IMR-90 (cell line): ENCODE measurements at regions not wholly inside any gene's neighbourhood (a gene's known extent, or its start where the extent isn't known, plus 50 kb on each side); places are given as distances from the start of the nearest gene placed in this dataset.

Experiments
- ATAC-seq: fragments of 200-7000 bp; cut with Tn5 transposase; 2 replicates; pipeline ENCODE4 v1.9.1; 2020; ENCODE audit warnings: low read depth, mild to moderate bottlenecking, moderate library complexity
- BruUV-seq: library from RNA; stranded (reverse); fragments of 400-500 nt; replicated peaks from 2 replicates; lab custom pipeline; 2021; lab: Mats Ljungman, UMichigan
- CTCF ChIA-PET: fragments of 300-600 bp; formaldehyde crosslinking; extraction: SDS; loops from one replicate; lab custom pipeline; 2021; ENCODE audit warnings: antibody characterized with exemption; lab: Yijun Ruan, JAX
- POLR2A ChIA-PET: fragments of 300-600 bp; sonication (Branson Sonifier 250); formaldehyde crosslinking; loops from one replicate; lab custom pipeline; 2022; ENCODE audit warnings: antibody characterized with exemption; ENCODE audit not compliant: unreplicated experiment; lab: Charles Lee
- DNase-seq: peaks from one replicate; pipeline ENCODE4 v3.0.0; 2013
- H2AFZ ChIP-seq: replicated peaks from 2 replicates; pipeline ENCODE3; 2013; ENCODE audit warnings: low read length, mild to moderate bottlenecking; ENCODE audit not compliant: poor library complexity
- H2AK5ac ChIP-seq: 2 replicates; pipeline ENCODE4 v1.6.1; 2013; ENCODE audit warnings: low read depth, low read length, inconsistent platforms
- H2AK9ac ChIP-seq: replicated peaks from 2 replicates; pipeline ENCODE3; 2013; ENCODE audit warnings: mild to moderate bottlenecking, low read depth, low read length, moderate library complexity; ENCODE audit not compliant: poor library complexity
- H2BK120ac ChIP-seq: 2 replicates; pipeline ENCODE4 v1.6.1; 2013; ENCODE audit warnings: low read depth, low read length, inconsistent platforms
- H2BK15ac ChIP-seq: 3 replicates; pipeline ENCODE4 v1.6.1; 2013; ENCODE audit warnings: low read depth, low read length, inconsistent platforms
- H2BK20ac ChIP-seq: 2 replicates; pipeline ENCODE4 v1.6.1; 2013; ENCODE audit warnings: low read depth, mild to moderate bottlenecking, inconsistent platforms, low read length, moderate library complexity
- H2BK5ac ChIP-seq: 2 replicates; pipeline ENCODE4 v1.6.1; 2013; ENCODE audit warnings: mild to moderate bottlenecking, low read depth, low read length, inconsistent platforms; ENCODE audit not compliant: poor library complexity, severe bottlenecking
- H3K14ac ChIP-seq: replicated peaks from 2 replicates; pipeline ENCODE4 v1.6.1; 2013; ENCODE audit warnings: low read depth, low read length, inconsistent platforms
- H3K18ac ChIP-seq: 2 replicates; pipeline ENCODE4 v1.6.1; 2013; ENCODE audit warnings: low read depth, low read length, control low read depth
- H3K23ac ChIP-seq: 2 replicates; pipeline ENCODE4 v1.6.1; 2013; ENCODE audit warnings: low read depth, low read length, inconsistent platforms
- H3K27ac ChIP-seq: 2 replicates; pipeline ENCODE4 v1.5.1; 2013; ENCODE audit warnings: mild to moderate bottlenecking, control low read depth, low read length; ENCODE audit not compliant: insufficient read depth
- H3K27me3 ChIP-seq: 2 replicates; pipeline ENCODE4 v1.6.1; 2013; ENCODE audit warnings: low read length; ENCODE audit not compliant: control insufficient read depth, insufficient read depth
- H3K36me3 ChIP-seq: 2 replicates; pipeline ENCODE4 v1.6.1; 2013; ENCODE audit warnings: low read length, mixed read lengths; ENCODE audit not compliant: control insufficient read depth, insufficient read depth
- H3K4ac ChIP-seq: 2 replicates; pipeline ENCODE4 v1.6.1; 2013; ENCODE audit warnings: low read depth, low read length, inconsistent platforms
- H3K4me1 ChIP-seq: 2 replicates; pipeline ENCODE4 v1.6.1; 2013; ENCODE audit warnings: low read length, mixed read lengths; ENCODE audit not compliant: control insufficient read depth, insufficient read depth
- H3K4me2 ChIP-seq: 2 replicates; pipeline ENCODE4 v1.6.1; 2013; ENCODE audit warnings: low read depth, mild to moderate bottlenecking, control low read depth, low read length, moderate library complexity
- H3K4me3 ChIP-seq: 2 replicates; pipeline ENCODE4 v1.5.1; 2013; ENCODE audit warnings: low read depth, mild to moderate bottlenecking, control low read depth, low read length, moderate library complexity; ENCODE audit not compliant: insufficient read depth
- H3K56ac ChIP-seq: 2 replicates; pipeline ENCODE4 v1.6.1; 2013; ENCODE audit warnings: low read length, inconsistent platforms; ENCODE audit not compliant: insufficient read depth; ENCODE audit errors: extremely low read depth
- H3K79me1 ChIP-seq, 2 experiments: 2 replicates each; pipeline ENCODE4 v1.6.1; 2013; ENCODE audit warnings: low read length in 2 of 2, inconsistent platforms in 1 of 2, low read depth in 1 of 2
- H3K9ac ChIP-seq: 2 replicates; pipeline ENCODE4 v1.6.1; 2013; ENCODE audit warnings: low read depth, low read length, control low read depth
- H3K9me1 ChIP-seq: 2 replicates; pipeline ENCODE4 v1.6.1; 2013; ENCODE audit warnings: low read length, inconsistent platforms; ENCODE audit not compliant: insufficient read depth
- H3K9me3 ChIP-seq: 2 replicates; pipeline ENCODE4 v1.6.1; 2013; ENCODE audit warnings: low read length; ENCODE audit not compliant: control insufficient read depth, insufficient read depth
- H4K20me1 ChIP-seq: 2 replicates; pipeline ENCODE4 v1.6.1; 2013; ENCODE audit warnings: low read length, inconsistent platforms; ENCODE audit not compliant: insufficient read depth
- H4K5ac ChIP-seq: 2 replicates; pipeline ENCODE4 v1.6.1; 2013; ENCODE audit warnings: mild to moderate bottlenecking, low read depth, low read length, control low read depth
- H4K8ac ChIP-seq, 2 experiments: 2 replicates each; pipeline ENCODE4 v1.6.1; 2013; ENCODE audit warnings: low read depth in 2 of 2, low read length in 2 of 2, control low read depth in 1 of 2, inconsistent platforms in 1 of 2
- H4K91ac ChIP-seq: 2 replicates; pipeline ENCODE4 v1.6.1; 2013; ENCODE audit warnings: low read depth, low read length, inconsistent platforms; ENCODE audit not compliant: insufficient read depth
- BHLHE40 ChIP-seq: fragments of 150-350 bp; IDR thresholded peaks from 2 replicates; pipeline ENCODE4 v1.6.1; 2016; ENCODE audit warnings: mild to moderate bottlenecking, low read depth, low read length
- CEBPB ChIP-seq: IDR thresholded peaks from 2 replicates; pipeline ENCODE4 v1.6.1; 2012; ENCODE audit warnings: low read depth, low read length, improper control_type of control experiment
- CHD1 ChIP-seq: IDR thresholded peaks from 2 replicates; pipeline ENCODE4 v1.6.1; 2012; ENCODE audit warnings: low read depth, low read length, improper control_type of control experiment
- CTCF ChIP-seq: conservative IDR thresholded peaks from 2 replicates; pipeline ENCODE4 v1.5.1; 2012; ENCODE audit warnings: mild to moderate bottlenecking, low read depth, low read length, improper control_type of control experiment
- FOS ChIP-seq: fragments of 150-350 bp; IDR thresholded peaks from 2 replicates; pipeline ENCODE4 v1.6.1; 2016; ENCODE audit warnings: low read depth, low read length
- MAFK ChIP-seq: IDR thresholded peaks from 2 replicates; pipeline ENCODE4 v1.6.1; 2012; ENCODE audit warnings: low read depth, low read length, improper control_type of control experiment
- MAZ ChIP-seq: IDR thresholded peaks from 2 replicates; pipeline ENCODE4 v1.6.1; 2012; ENCODE audit warnings: low read depth, mild to moderate bottlenecking, low read length, improper control_type of control experiment, moderate library complexity, borderline replicate concordance
- MXI1 ChIP-seq: IDR thresholded peaks from 2 replicates; pipeline ENCODE4 v1.6.1; 2012; ENCODE audit warnings: low read depth, mild to moderate bottlenecking, low read length, moderate library complexity, borderline replicate concordance
- NFE2L2 ChIP-seq: fragments of 150-350 bp; IDR thresholded peaks from 2 replicates; pipeline ENCODE4 v1.6.1; 2016; ENCODE audit warnings: low read depth, mild to moderate bottlenecking, low read length
- POLR2A ChIP-seq: IDR thresholded peaks from 2 replicates; pipeline ENCODE4 v1.6.1; 2012; ENCODE audit warnings: mild to moderate bottlenecking, low read depth, low read length
- RAD21 ChIP-seq: IDR thresholded peaks from 2 replicates; pipeline ENCODE4 v1.6.1; 2012; ENCODE audit warnings: low read length, improper control_type of control experiment
- RCOR1 ChIP-seq: IDR thresholded peaks from 2 replicates; pipeline ENCODE4 v1.6.1; 2012; ENCODE audit warnings: mild to moderate bottlenecking, low read length, improper control_type of control experiment; ENCODE audit not compliant: insufficient replicate concordance
- RFX5 ChIP-seq: IDR thresholded peaks from 2 replicates; pipeline ENCODE4 v1.8.0; 2012; ENCODE audit warnings: low read depth, mild to moderate bottlenecking, low read length, moderate library complexity
- SMC3 ChIP-seq: fragments of 150-350 bp; IDR thresholded peaks from 2 replicates; pipeline ENCODE4 v1.6.1; 2016; ENCODE audit warnings: low read depth, mild to moderate bottlenecking, antibody characterized with exemption, low read length, moderate library complexity
- WGBS, 2 experiments: methylation state at CpG; one replicate each; pipeline versions ENCODE4 v1.1.5 to v1.1.7; 2013; ENCODE audit warnings: missing lambda C conversion rate in 2 of 2; ENCODE audit not compliant: insufficient read length in 1 of 2; ENCODE audit errors: extremely low coverage in 2 of 2; 5-methylcytosine and 5-hydroxymethylcytosine counted together
- dilution Hi-C: fragments of 300-500 bp; cut with HindIII; formaldehyde crosslinking; loops from one replicate; pipeline ENCODE4 v1.14.3; 2018; ENCODE audit warnings: low sequenced_read_pairs; ENCODE audit not compliant: unreplicated experiment
- in situ Hi-C: fragments of 300-500 bp; cut with MboI; formaldehyde crosslinking; loops from 3 replicates; pipeline ENCODE4 v1.14.3; 2019; ENCODE audit warnings: low sequenced_read_pairs, inconsistent platforms, mixed read lengths
- intact Hi-C: fragments of 100-400 bp; cut with micrococcal nuclease; formaldehyde crosslinking; loops from 2 replicates; pipeline ENCODE4 v1.10.0; 2022
- TF ChIP-seq, protein P1 (sequence below): fragments of 150-350 bp; IDR thresholded peaks from 2 replicates; pipeline ENCODE4 v1.6.1; 2016; ENCODE audit warnings: low read depth, mild to moderate bottlenecking, low read length, moderate library complexity, borderline replicate concordance
- TF ChIP-seq, protein P2 (sequence below): fragments of 150-350 bp; IDR thresholded peaks from 2 replicates; pipeline ENCODE4 v1.6.1; 2017; ENCODE audit warnings: mild to moderate bottlenecking, antibody characterized with exemption, low read length, low read depth

DNA sequence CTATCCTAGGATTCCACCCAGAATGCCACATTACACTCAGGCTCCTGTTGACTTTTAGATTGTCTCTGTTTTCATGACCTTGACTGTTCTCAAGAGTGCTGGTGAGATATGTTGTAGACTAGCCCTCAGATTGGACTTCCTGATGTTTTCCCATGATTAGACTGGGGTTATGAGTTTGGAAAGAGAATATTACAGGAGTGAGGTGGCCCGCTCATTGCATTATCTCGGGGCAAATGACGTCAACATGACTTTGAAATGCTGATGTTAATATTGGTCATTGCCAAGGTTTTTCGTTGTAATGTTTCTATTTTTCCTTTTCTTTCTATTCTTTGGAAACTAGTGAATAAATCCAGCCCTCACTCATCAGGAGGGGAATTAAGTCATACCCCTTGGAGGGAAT is 355.7 kb upstream of the MON1B start:
- H2BK5ac ChIP-seq = no peak overlapping the region
- H3K9ac ChIP-seq = no peak overlapping the region
- H3K9me1 ChIP-seq = no peaks in the 10 kb centered on the region
- no peak overlapping the region for H3K14ac ChIP-seq
- intact Hi-C loops (no loop called here), in situ Hi-C loops (no loop called here), dilution Hi-C loops (no loop called here)
- TF ChIP-seq, protein P1, sequence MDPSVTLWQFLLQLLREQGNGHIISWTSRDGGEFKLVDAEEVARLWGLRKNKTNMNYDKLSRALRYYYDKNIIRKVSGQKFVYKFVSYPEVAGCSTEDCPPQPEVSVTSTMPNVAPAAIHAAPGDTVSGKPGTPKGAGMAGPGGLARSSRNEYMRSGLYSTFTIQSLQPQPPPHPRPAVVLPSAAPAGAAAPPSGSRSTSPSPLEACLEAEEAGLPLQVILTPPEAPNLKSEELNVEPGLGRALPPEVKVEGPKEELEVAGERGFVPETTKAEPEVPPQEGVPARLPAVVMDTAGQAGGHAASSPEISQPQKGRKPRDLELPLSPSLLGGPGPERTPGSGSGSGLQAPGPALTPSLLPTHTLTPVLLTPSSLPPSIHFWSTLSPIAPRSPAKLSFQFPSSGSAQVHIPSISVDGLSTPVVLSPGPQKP = no peak
- TF ChIP-seq POLR2A (no peak), SMC3 (no peak), BHLHE40 (no peak), CEBPB (no peak), RAD21 (no peak), CTCF (no peak), MAZ (no peak), CHD1 (no peak), FOS (no peak), RFX5 (no peak), MXI1 (no peak), NFE2L2 (no peak), MAFK (no peak), RCOR1 (no peak)
- TF ChIP-seq, protein P2, sequence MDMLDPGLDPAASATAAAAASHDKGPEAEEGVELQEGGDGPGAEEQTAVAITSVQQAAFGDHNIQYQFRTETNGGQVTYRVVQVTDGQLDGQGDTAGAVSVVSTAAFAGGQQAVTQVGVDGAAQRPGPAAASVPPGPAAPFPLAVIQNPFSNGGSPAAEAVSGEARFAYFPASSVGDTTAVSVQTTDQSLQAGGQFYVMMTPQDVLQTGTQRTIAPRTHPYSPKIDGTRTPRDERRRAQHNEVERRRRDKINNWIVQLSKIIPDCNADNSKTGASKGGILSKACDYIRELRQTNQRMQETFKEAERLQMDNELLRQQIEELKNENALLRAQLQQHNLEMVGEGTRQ = no peak
- no peaks in the 10 kb centered on the region for H3K4me1 ChIP-seq
- H3K23ac ChIP-seq = no peak overlapping the region
- POLR2A ChIA-PET = no interaction called here
- no peak overlapping the region for H2BK20ac ChIP-seq
- H3K56ac ChIP-seq = no peak overlapping the region
- no peak overlapping the region for H3K4me3 ChIP-seq
- H2AK5ac ChIP-seq = no peak overlapping the region
- H2BK120ac ChIP-seq = no peak overlapping the region
- no peak overlapping the region for H2BK15ac ChIP-seq
- no peak overlapping the region for H3K4me2 ChIP-seq
- H3K79me1 ChIP-seq = no peaks in the 10 kb centered on the region
- no peak overlapping the region for H3K18ac ChIP-seq
- no peaks in the 10 kb centered on the region for H4K20me1 ChIP-seq
- no peak overlapping the region for H4K8ac ChIP-seq
- CTCF ChIA-PET = no interaction called here
- no CpG with 5 or more reads among the region's 4 CpGs for WGBS, 2 experiments
- H3K27me3 ChIP-seq = no peaks in the 10 kb centered on the region
- H2AK9ac ChIP-seq = no peak overlapping the region
- no peak overlapping the region for H3K4ac ChIP-seq
- no peaks in the 10 kb centered on the region for H3K36me3 ChIP-seq
- H4K5ac ChIP-seq = no peak overlapping the region
- H3K9me3 ChIP-seq = peaks cover 6% of the 10 kb centered on the region; the same call in 1 of the 2 replicates
- ATAC-seq (no peak), DNase-seq (no peak)
- no peak overlapping the region for H3K27ac ChIP-seq
- H4K91ac ChIP-seq = no peak overlapping the region
- no TSS peak for BruUV-seq
- no peak overlapping the region for H2AFZ ChIP-seq
